ENCODE measurements at regions not wholly inside any gene's neighbourhood (a gene's known extent, or its start where the extent isn't known, plus 50 kb on each side); places are given as distances from the start of the nearest gene placed in this dataset.

- Histone ChIP-seq H2AFZ (ENCODE audit: control insufficient read depth, low read length) (no peak overlapping the region), H3K4me2 (ENCODE audit: control insufficient read depth, extremely low read depth, insufficient read depth, low read depth, low read length) (no peak overlapping the region)
- no peak for FAIRE-seq
These were observed 275.7 kb downstream of the PAX1 start for GRCh38 chr20:21981179-21981578.

GRCh38 chr20:21971436-21971835 lies 266.0 kb downstream of the PAX1 start:
- Histone ChIP-seq H3K4me2 (ENCODE audit: control insufficient read depth, extremely low read depth, insufficient read depth, low read depth, low read length) (no peak overlapping the region), H3K4me1 (ENCODE audit: control insufficient read depth, extremely low read depth, insufficient read depth, low read length) (no peaks in the 10 kb centered on the region), H3K27me3 (ENCODE audit: control insufficient read depth, extremely low read depth, insufficient read depth, low read length) (no peaks in the 10 kb centered on the region), H3K9ac (ENCODE audit: control insufficient read depth, extremely low read depth, insufficient read depth, low read length) (no peak overlapping the region), H3K9me3 (ENCODE audit: control insufficient read depth, low read depth, low read length) (no peaks in the 10 kb centered on the region), H3K36me3 (ENCODE audit: control insufficient read depth in 2 of 2, extremely low read depth in 1 of 2, insufficient read depth in 2 of 2, low read length in 2 of 2) (no peaks in the 10 kb centered on the region), H3K4me3 (ENCODE audit: control insufficient read depth in 2 of 3, extremely low read depth in 1 of 3, insufficient read depth in 2 of 3, low read depth in 1 of 3, low read length in 3 of 3) (no peak overlapping the region), H4K20me1 (ENCODE audit: control insufficient read depth, extremely low read depth, insufficient read depth, low read length) (no peaks in the 10 kb centered on the region), H2AFZ (ENCODE audit: control insufficient read depth, low read length) (no peak overlapping the region), H3K9me1 (ENCODE audit: control insufficient read depth, extremely low read depth, insufficient read depth, low read length) (no peaks in the 10 kb centered on the region), H3K27ac (ENCODE audit: control insufficient read depth, insufficient read depth, low read length) (no peak overlapping the region), H3K79me2 (ENCODE audit: control insufficient read depth, insufficient read depth, low read length) (no peaks in the 10 kb centered on the region)
- TF ChIP-seq, protein P1, sequence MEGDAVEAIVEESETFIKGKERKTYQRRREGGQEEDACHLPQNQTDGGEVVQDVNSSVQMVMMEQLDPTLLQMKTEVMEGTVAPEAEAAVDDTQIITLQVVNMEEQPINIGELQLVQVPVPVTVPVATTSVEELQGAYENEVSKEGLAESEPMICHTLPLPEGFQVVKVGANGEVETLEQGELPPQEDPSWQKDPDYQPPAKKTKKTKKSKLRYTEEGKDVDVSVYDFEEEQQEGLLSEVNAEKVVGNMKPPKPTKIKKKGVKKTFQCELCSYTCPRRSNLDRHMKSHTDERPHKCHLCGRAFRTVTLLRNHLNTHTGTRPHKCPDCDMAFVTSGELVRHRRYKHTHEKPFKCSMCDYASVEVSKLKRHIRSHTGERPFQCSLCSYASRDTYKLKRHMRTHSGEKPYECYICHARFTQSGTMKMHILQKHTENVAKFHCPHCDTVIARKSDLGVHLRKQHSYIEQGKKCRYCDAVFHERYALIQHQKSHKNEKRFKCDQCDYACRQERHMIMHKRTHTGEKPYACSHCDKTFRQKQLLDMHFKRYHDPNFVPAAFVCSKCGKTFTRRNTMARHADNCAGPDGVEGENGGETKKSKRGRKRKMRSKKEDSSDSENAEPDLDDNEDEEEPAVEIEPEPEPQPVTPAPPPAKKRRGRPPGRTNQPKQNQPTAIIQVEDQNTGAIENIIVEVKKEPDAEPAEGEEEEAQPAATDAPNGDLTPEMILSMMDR (optimal IDR thresholded peaks at IDR 0.05 in 1 of 3, IDR thresholded peaks at IDR 0.05 in 1 of 3, conservative IDR thresholded peaks at IDR 0.05 in 1 of 3; ENCODE audit: extremely low read depth in 1 of 3, insufficient read depth in 2 of 3, low read length in 3 of 3) = no peak
- no peak for TF ChIP-seq EZH2 (IDR thresholded peaks at IDR 0.05; ENCODE audit: low read length)
- FAIRE-seq = no peak
- dilution Hi-C loops (cut with MboI; ENCODE audit: extremely low pct_ligation_motif_present, low sequenced_read_pairs) = no loop called here
- no peak for DNase-seq (ENCODE audit: low read depth, low spot score)

More at GRCh38 chr20:21981179-21981578, 275.7 kb downstream of the PAX1 start:
- dilution Hi-C loops (cut with MboI; ENCODE audit: extremely low pct_ligation_motif_present, low sequenced_read_pairs) = no loop called here
- Histone ChIP-seq H3K4me1 (ENCODE audit: control insufficient read depth, extremely low read depth, insufficient read depth, low read length) (no peaks in the 10 kb centered on the region), H3K36me3 (ENCODE audit: control insufficient read depth in 2 of 2, extremely low read depth in 1 of 2, insufficient read depth in 2 of 2, low read length in 2 of 2) (no peaks in the 10 kb centered on the region), H3K27me3 (ENCODE audit: control insufficient read depth, extremely low read depth, insufficient read depth, low read length) (no peaks in the 10 kb centered on the region), H3K27ac (ENCODE audit: control insufficient read depth, insufficient read depth, low read length) (no peak overlapping the region), H3K9ac (ENCODE audit: control insufficient read depth, extremely low read depth, insufficient read depth, low read length) (no peak overlapping the region), H4K20me1 (ENCODE audit: control insufficient read depth, extremely low read depth, insufficient read depth, low read length) (no peaks in the 10 kb centered on the region), H3K9me3 (ENCODE audit: control insufficient read depth, low read depth, low read length) (peaks cover 2% of the 10 kb centered on the region), H3K4me3 (ENCODE audit: control insufficient read depth in 2 of 3, extremely low read depth in 1 of 3, insufficient read depth in 2 of 3, low read depth in 1 of 3, low read length in 3 of 3) (no peak overlapping the region), H3K9me1 (ENCODE audit: control insufficient read depth, extremely low read depth, insufficient read depth, low read length) (no peaks in the 10 kb centered on the region), H3K79me2 (ENCODE audit: control insufficient read depth, insufficient read depth, low read length) (no peaks in the 10 kb centered on the region)
- no peak for DNase-seq (ENCODE audit: low read depth, low spot score)
- TF ChIP-seq, protein P1 (optimal IDR thresholded peaks at IDR 0.05 in 1 of 3, IDR thresholded peaks at IDR 0.05 in 1 of 3, conservative IDR thresholded peaks at IDR 0.05 in 1 of 3; ENCODE audit: extremely low read depth in 1 of 3, insufficient read depth in 2 of 3, low read length in 3 of 3) = no peak
- TF ChIP-seq EZH2 (IDR thresholded peaks at IDR 0.05; ENCODE audit: low read length) = no peak
